Loucy (cell line): ENCODE measurements at regions not wholly inside any gene's neighbourhood (a gene's known extent, or its start where the extent isn't known, plus 50 kb on each side); places are given as distances from the start of the nearest gene placed in this dataset.

Experiments used
- H2AFZ ChIP-seq: fragments of 200-600 bp; sonication (generic); 2 replicates; pipeline ENCODE4 v1.6.0; 2016; ENCODE audit warnings: antibody characterized with exemption, mild to moderate bottlenecking, low read length, moderate library complexity
- H3F3A ChIP-seq: fragments of 200-600 bp; 2 replicates; pipeline ENCODE4 v1.6.0; 2016; ENCODE audit warnings: antibody characterized with exemption, low read depth, mild to moderate bottlenecking
- H3K27me3 ChIP-seq: fragments of 200-600 bp; sonication (generic); 2 replicates; pipeline ENCODE4 v1.6.1; 2014; ENCODE audit warnings: low read length, mild to moderate bottlenecking; ENCODE audit not compliant: insufficient read depth, poor library complexity, severe bottlenecking
- H3K36me3 ChIP-seq: fragments of 200-600 bp; sonication (generic); 2 replicates; pipeline ENCODE4 v1.6.1; 2016; ENCODE audit warnings: low read length; ENCODE audit not compliant: insufficient read depth
- H3K4me1 ChIP-seq: fragments of 200-600 bp; sonication (generic); 2 replicates; pipeline ENCODE4 v1.5.1; 2014; ENCODE audit warnings: low read length, mild to moderate bottlenecking; ENCODE audit not compliant: insufficient read depth, poor library complexity, severe bottlenecking
- H3K4me2 ChIP-seq: fragments of 200-600 bp; sonication (generic); 2 replicates; pipeline ENCODE4 v1.6.0; 2014; ENCODE audit warnings: antibody characterized with exemption, low read length, low read depth, mild to moderate bottlenecking; ENCODE audit not compliant: poor library complexity, severe bottlenecking
- H3K4me3 ChIP-seq: fragments of 200-600 bp; sonication (generic); 2 replicates; pipeline ENCODE4 v1.5.1; 2014; ENCODE audit warnings: low read length, mild to moderate bottlenecking, mixed read lengths; ENCODE audit not compliant: poor library complexity, severe bottlenecking
- H3K79me2 ChIP-seq: fragments of 200-600 bp; sonication (generic); 2 replicates; pipeline ENCODE4 v1.6.1; 2014; ENCODE audit warnings: low read length; ENCODE audit not compliant: insufficient read depth
- H3K9ac ChIP-seq: fragments of 200-600 bp; sonication (generic); 2 replicates; pipeline ENCODE4 v1.6.0; 2014; ENCODE audit warnings: mild to moderate bottlenecking, low read depth, low read length, moderate library complexity; ENCODE audit not compliant: poor library complexity, severe bottlenecking
- H3K9me2 ChIP-seq: fragments of 200-600 bp; sonication (generic); replicated peaks from 2 replicates; pipeline ENCODE4 v1.6.1; 2016; ENCODE audit warnings: low read depth, low read length, mixed read lengths
- H3K9me3 ChIP-seq: fragments of 200-600 bp; sonication (generic); 2 replicates; pipeline ENCODE4 v1.6.1; 2014; ENCODE audit warnings: mild to moderate bottlenecking, antibody characterized with exemption, low read length, low read depth; ENCODE audit not compliant: insufficient read depth
- H4K20me1 ChIP-seq: fragments of 200-600 bp; sonication (generic); 2 replicates; pipeline ENCODE4 v1.6.0; 2014; ENCODE audit warnings: antibody characterized with exemption, low read length, mild to moderate bottlenecking; ENCODE audit not compliant: insufficient read depth, poor library complexity, severe bottlenecking
- CTCF ChIP-seq: fragments of 200-600 bp; sonication (generic); conservative IDR thresholded peaks from 2 replicates; pipeline ENCODE4 v1.5.1; 2014; ENCODE audit warnings: mild to moderate bottlenecking, antibody characterized with exemption, low read length
- EZH2phosphoT487 ChIP-seq: fragments of 200-600 bp; IDR thresholded peaks from 2 replicates; pipeline ENCODE4 v1.6.1; 2018; ENCODE audit warnings: antibody characterized with exemption, mild to moderate bottlenecking, moderate library complexity, borderline replicate concordance

DNA sequence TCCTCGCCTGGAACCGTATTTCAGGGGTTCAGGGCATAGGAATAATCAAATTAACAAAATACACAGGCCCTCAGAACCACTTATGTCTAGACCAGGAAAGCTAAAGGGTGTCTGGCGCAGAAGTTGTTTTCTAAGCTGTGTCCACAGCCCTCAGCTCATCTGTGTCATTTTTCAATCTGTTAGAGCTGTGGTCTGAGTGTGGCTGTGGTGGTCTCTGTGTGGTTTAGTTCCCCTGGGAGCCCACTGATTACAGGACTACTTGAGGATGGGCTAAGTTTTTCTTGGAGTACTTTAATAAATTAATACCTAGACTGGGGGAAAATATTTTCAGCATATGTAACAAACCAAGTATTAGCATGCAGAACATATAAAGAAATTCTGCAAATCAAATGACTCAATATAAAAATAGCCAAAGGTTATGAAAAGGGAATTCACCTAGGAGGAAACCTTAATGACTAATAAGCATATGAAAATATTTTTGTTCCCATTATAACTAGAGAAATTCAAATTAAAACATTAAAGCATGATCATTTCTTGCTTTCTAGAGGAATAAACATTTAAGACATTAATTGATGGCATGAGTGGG, 186.3 kb downstream of the SATB1 start:
- no peak overlapping the region for H3K4me2 ChIP-seq
- H3K4me1 ChIP-seq: peaks cover 15% of the 10 kb centered on the region

DNA sequence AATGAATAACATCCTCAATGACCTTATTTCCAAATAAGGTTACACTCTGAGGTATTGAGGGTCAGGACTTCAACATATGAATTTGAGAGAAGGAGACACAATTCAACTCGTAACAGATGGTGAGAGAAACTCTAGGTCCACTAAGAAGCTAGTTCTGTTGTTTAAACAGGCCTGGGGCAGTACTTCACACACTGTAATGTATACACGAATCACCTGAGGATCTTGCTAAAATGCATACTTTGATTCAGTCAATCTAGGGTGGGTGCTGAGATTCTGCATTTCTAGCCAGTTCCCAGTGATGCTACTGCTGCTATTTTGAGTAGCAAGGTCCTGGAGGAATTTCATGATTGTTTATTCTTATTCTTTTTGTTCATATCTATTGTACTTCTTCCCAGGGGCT, 186.8 kb downstream of the SATB1 start:
- no peaks in the 10 kb centered on the region for H3K27me3 ChIP-seq
- no peaks in the 10 kb centered on the region for H3K36me3 ChIP-seq
- peaks cover 15% of the 10 kb centered on the region for H3K4me1 ChIP-seq
- no peak overlapping the region for H2AFZ ChIP-seq
- H3K4me2 ChIP-seq: no peak overlapping the region
- H3K9ac ChIP-seq: no peak overlapping the region
- H3K9me3 ChIP-seq: no peaks in the 10 kb centered on the region
- no peak for TF ChIP-seq EZH2phosphoT487
- no peak for TF ChIP-seq CTCF
- no peaks in the 10 kb centered on the region for H3K79me2 ChIP-seq
- no peak overlapping the region for H3K4me3 ChIP-seq
- no peaks in the 10 kb centered on the region for H4K20me1 ChIP-seq
- no peaks in the 10 kb centered on the region for H3K9me2 ChIP-seq
- no peaks in the 10 kb centered on the region for H3F3A ChIP-seq

More for the DNA sequence above, 186.3 kb downstream of the SATB1 start:
- no peaks in the 10 kb centered on the region for H3K9me3 ChIP-seq
- no peak overlapping the region for H3K4me3 ChIP-seq
- no peaks in the 10 kb centered on the region for H3K9me2 ChIP-seq
- H4K20me1 ChIP-seq: no peaks in the 10 kb centered on the region
- no peak overlapping the region for H2AFZ ChIP-seq
- TF ChIP-seq EZH2phosphoT487 (no peak), CTCF (no peak)
- H3K9ac ChIP-seq: no peak overlapping the region
- no peaks in the 10 kb centered on the region for H3F3A ChIP-seq
- no peaks in the 10 kb centered on the region for H3K79me2 ChIP-seq
- no peaks in the 10 kb centered on the region for H3K27me3 ChIP-seq
- no peaks in the 10 kb centered on the region for H3K36me3 ChIP-seq

- H3K9me2 ChIP-seq: no peaks in the 10 kb centered on the region
- no peaks in the 10 kb centered on the region for H4K20me1 ChIP-seq
- H3K9me3 ChIP-seq: no peaks in the 10 kb centered on the region
- no peak overlapping the region for H3K4me3 ChIP-seq
- H3K27me3 ChIP-seq: no peaks in the 10 kb centered on the region
- H3K9ac ChIP-seq: no peak overlapping the region
- no peaks in the 10 kb centered on the region for H3F3A ChIP-seq
- no peaks in the 10 kb centered on the region for H3K36me3 ChIP-seq
- H3K4me2 ChIP-seq: no peak overlapping the region
- H3K4me1 ChIP-seq: peaks cover 15% of the 10 kb centered on the region
- H2AFZ ChIP-seq: no peak overlapping the region
- no peak for TF ChIP-seq EZH2phosphoT487
- TF ChIP-seq CTCF: no peak
- no peaks in the 10 kb centered on the region for H3K79me2 ChIP-seq
Observed at GRCh38 chr3:18237251-18238005, 187.7 kb downstream of the SATB1 start.
